ENCODE measurements at regions not wholly inside any gene's neighbourhood (a gene's known extent, or its start where the extent isn't known, plus 50 kb on each side); places are given as distances from the start of the nearest gene placed in this dataset.

DNA sequence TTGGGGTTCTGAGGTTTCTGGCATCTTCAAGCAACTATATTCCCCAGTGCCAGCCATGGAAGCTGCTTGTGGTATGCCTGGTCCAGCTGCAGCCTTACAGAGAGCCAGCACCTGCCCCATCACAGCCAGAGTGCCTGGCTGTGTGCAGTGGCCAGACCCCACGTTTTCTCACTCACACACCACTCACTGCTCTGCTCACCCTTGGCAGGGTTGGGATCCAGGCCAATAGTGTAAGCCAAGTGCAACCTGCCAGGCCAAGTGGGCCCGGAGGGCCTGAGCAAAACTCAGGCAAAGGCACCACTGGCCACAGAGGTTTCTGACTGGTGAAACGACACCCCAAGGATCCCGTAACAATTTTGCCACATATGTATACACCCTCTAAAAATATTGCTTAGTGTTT is 67.9 kb upstream of the EYA4 start:
- no peak for DNase-seq (ENCODE audit: low read depth in 1 of 2, low spot score in 2 of 2)
- TF ChIP-seq TCF12 (IDR thresholded peaks at IDR 0.05; ENCODE audit: low read depth, low read length) (no peak), SP1 (IDR thresholded peaks at IDR 0.05; ENCODE audit: low read depth, low read length) (no peak)
- TF ChIP-seq, protein P1, sequence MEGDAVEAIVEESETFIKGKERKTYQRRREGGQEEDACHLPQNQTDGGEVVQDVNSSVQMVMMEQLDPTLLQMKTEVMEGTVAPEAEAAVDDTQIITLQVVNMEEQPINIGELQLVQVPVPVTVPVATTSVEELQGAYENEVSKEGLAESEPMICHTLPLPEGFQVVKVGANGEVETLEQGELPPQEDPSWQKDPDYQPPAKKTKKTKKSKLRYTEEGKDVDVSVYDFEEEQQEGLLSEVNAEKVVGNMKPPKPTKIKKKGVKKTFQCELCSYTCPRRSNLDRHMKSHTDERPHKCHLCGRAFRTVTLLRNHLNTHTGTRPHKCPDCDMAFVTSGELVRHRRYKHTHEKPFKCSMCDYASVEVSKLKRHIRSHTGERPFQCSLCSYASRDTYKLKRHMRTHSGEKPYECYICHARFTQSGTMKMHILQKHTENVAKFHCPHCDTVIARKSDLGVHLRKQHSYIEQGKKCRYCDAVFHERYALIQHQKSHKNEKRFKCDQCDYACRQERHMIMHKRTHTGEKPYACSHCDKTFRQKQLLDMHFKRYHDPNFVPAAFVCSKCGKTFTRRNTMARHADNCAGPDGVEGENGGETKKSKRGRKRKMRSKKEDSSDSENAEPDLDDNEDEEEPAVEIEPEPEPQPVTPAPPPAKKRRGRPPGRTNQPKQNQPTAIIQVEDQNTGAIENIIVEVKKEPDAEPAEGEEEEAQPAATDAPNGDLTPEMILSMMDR (IDR thresholded peaks at IDR 0.05; ENCODE audit: control extremely low read depth in 1 of 3, insufficient read depth in 1 of 3, low read depth in 1 of 3, low read length in 3 of 3): no peak
- Histone ChIP-seq H4K5ac (ENCODE audit: insufficient read length, low read depth, low read length) (no peak overlapping the region), H4K91ac (replicated peaks; ENCODE audit: insufficient read length, low read length) (no peak overlapping the region), H2BK5ac (ENCODE audit: low read depth, low read length) (no peak overlapping the region), H3K23ac (ENCODE audit: insufficient read length) (no peak overlapping the region), H3K18ac (ENCODE audit: extremely low read depth, low read length) (no peak overlapping the region), H3K9me3 (ENCODE audit: insufficient read depth in 2 of 2, low read depth in 1 of 2, low read length in 1 of 2) (peaks cover 10% of the 10 kb centered on the region in 2 experiments; a peak in 2 of 4 replicates), H3K4me2 (ENCODE audit: insufficient read depth in 1 of 2, low read depth in 2 of 2, low read length in 2 of 2) (no peak overlapping the region), H3K27ac (ENCODE audit: low read depth, low read length) (no peak overlapping the region), H3K4me1 (replicated peaks in 1 of 4; ENCODE audit: control insufficient read depth in 3 of 4, insufficient read depth in 4 of 4, low read length in 3 of 4) (peaks cover 0 to 6% (median 0%) of the 10 kb centered on the region in 4 experiments; a peak in 1 of 7 replicates), H3K23me2 (ENCODE audit: low read depth, low read length) (no peaks in the 10 kb centered on the region), H2BK120ac (replicated peaks; ENCODE audit: low read depth, low read length) (no peak overlapping the region), H4K20me1 (replicated peaks in 1 of 2; ENCODE audit: control insufficient read depth in 1 of 2, insufficient read depth in 2 of 2, low read length in 2 of 2) (no peaks in the 10 kb centered on the region), H3K56ac (replicated peaks; ENCODE audit: insufficient read length, low read depth, low read length) (no peak overlapping the region), H3K79me2 (ENCODE audit: control insufficient read depth in 1 of 2, insufficient read depth in 2 of 2, low read length in 2 of 2) (no peaks in the 10 kb centered on the region), H3K4me3 (ENCODE audit: extremely low read depth in 1 of 4, insufficient read depth in 2 of 4, low read depth in 3 of 4, low read length in 4 of 4) (no peak overlapping the region), H2AK5ac (ENCODE audit: low read depth, low read length) (no peak overlapping the region), H3K9ac (replicated peaks in 1 of 4; ENCODE audit: extremely low read depth in 1 of 4, low read depth in 3 of 4, low read length in 3 of 4) (no peak overlapping the region), H3K4ac (replicated peaks; ENCODE audit: insufficient read length, low read depth, low read length) (no peak overlapping the region), H3K27me3 (replicated peaks in 1 of 4; ENCODE audit: control insufficient read depth in 3 of 4, extremely low read depth in 1 of 4, insufficient read depth in 3 of 4, low read length in 3 of 4) (no peaks in the 10 kb centered on the region), H2AFZ (ENCODE audit: low read length) (no peak overlapping the region), H4K8ac (ENCODE audit: extremely low read depth, insufficient read depth, low read length) (no peak overlapping the region), H2BK12ac (ENCODE audit: low read depth, low read length) (no peak overlapping the region), H3K36me3 (ENCODE audit: control insufficient read depth in 2 of 4, insufficient read depth in 4 of 4, low read length in 3 of 4) (no peaks in the 10 kb centered on the region), H3K79me1 (ENCODE audit: low read depth, low read length) (no peaks in the 10 kb centered on the region), H2BK20ac (ENCODE audit: low read length) (no peak overlapping the region), H3K14ac (ENCODE audit: insufficient read length) (no peak overlapping the region), H2BK15ac (ENCODE audit: low read length) (no peak overlapping the region)
- 98% methylated on average over 3 of the region's 4 CpGs; no CpG with 5 or more reads in 1 of the 2 experiments for WGBS, 2 experiments (ENCODE audit: extremely low coverage in 1 of 2, insufficient coverage in 1 of 2, insufficient read length in 1 of 2, insufficient replicate concordance in 2 of 2, low coverage in 1 of 2, low lambda C conversion rate in 2 of 2, missing lambda C conversion rate in 1 of 2)
- ChIA-PET CTCF (ENCODE audit: partially characterized antibody) (interaction anchor here (0.6 to 1.4 kb wide), 5 partner anchors 12 to 1029 kb away, joined by 3 to 6 read pairs (median 3); no protein-coding TSS in a partner anchor), POLR2A (ENCODE audit: partially characterized antibody) (no interaction called here)
- no peak for FAIRE-seq

All from H1 (cell line).